DND-41 (cell line): ENCODE measurements at regions not wholly inside any gene's neighbourhood (a gene's known extent, or its start where the extent isn't known, plus 50 kb on each side); places are given as distances from the start of the nearest gene placed in this dataset.

Source experiments
- ATAC-seq: fragments of 200-7000 bp; cut with Tn5 transposase; 3 replicates; pipeline ENCODE4 v1.9.1; 2021; ENCODE audit warnings: low read depth; ENCODE audit not compliant: insufficient read depth
- DNase-seq: peaks from one replicate; pipeline ENCODE4 v3.0.0-alpha.2; 2020
- H2AFZ ChIP-seq: 2 replicates; pipeline ENCODE4 v1.6.0; 2012; ENCODE audit warnings: low read depth, low read length
- H3K27ac ChIP-seq: 2 replicates; pipeline ENCODE4 v1.5.1; 2012; ENCODE audit warnings: low read length, inconsistent platforms
- H3K27me3 ChIP-seq: fragments of 200-600 bp; sonication (generic); 2 replicates; pipeline ENCODE4 v1.6.0; 2012; ENCODE audit warnings: low read length, mild to moderate bottlenecking, inconsistent platforms; ENCODE audit not compliant: insufficient read depth, poor library complexity
- H3K36me3 ChIP-seq: 2 replicates; pipeline ENCODE4 v1.5.1; 2012; ENCODE audit warnings: low read length, inconsistent platforms; ENCODE audit not compliant: insufficient read depth
- H3K4me1 ChIP-seq: 2 replicates; pipeline ENCODE4 v1.5.1; 2012; ENCODE audit warnings: mild to moderate bottlenecking, low read length; ENCODE audit not compliant: insufficient read depth
- H3K4me2 ChIP-seq: 2 replicates; pipeline ENCODE4 v1.6.0; 2012; ENCODE audit warnings: mild to moderate bottlenecking, moderate library complexity, low read length, inconsistent platforms; ENCODE audit not compliant: insufficient read depth
- H3K4me3 ChIP-seq, 2 experiments: fragments of 200-600 bp in 1 of 2; shearing (Covaris generic) in 1 of 2; 2 replicates each; pipeline ENCODE4 v1.5.1; 2012 to 2016; ENCODE audit warnings: inconsistent platforms in 2 of 2, low read length in 2 of 2, mild to moderate bottlenecking in 2 of 2, low read depth in 1 of 2, moderate library complexity in 1 of 2
- H3K79me2 ChIP-seq: 2 replicates; pipeline ENCODE4 v1.6.0; 2012; ENCODE audit warnings: low read length, inconsistent platforms; ENCODE audit not compliant: insufficient read depth
- H3K9ac ChIP-seq: 2 replicates; pipeline ENCODE4 v1.6.0; 2012; ENCODE audit warnings: low read depth, mild to moderate bottlenecking, inconsistent platforms, low read length, moderate library complexity
- H3K9me3 ChIP-seq: 2 replicates; pipeline ENCODE4 v1.5.1; 2012; ENCODE audit warnings: low read length, moderate library complexity, mild to moderate bottlenecking, inconsistent platforms; ENCODE audit not compliant: insufficient read depth, severe bottlenecking
- H4K20me1 ChIP-seq: 2 replicates; pipeline ENCODE4 v1.6.0; 2012; ENCODE audit warnings: low read length; ENCODE audit not compliant: insufficient read depth
- CTCF ChIP-seq: IDR thresholded peaks from 2 replicates; pipeline ENCODE4 v1.5.1; 2012; ENCODE audit warnings: borderline replicate concordance, low read length, moderate library complexity, mild to moderate bottlenecking; ENCODE audit not compliant: poor library complexity, severe bottlenecking; ENCODE audit errors: extremely low read depth
- EZH2 ChIP-seq: IDR thresholded peaks from 3 replicates; pipeline ENCODE4 v1.6.1; 2012; ENCODE audit warnings: borderline replicate concordance, low read depth, mild to moderate bottlenecking, moderate library complexity, low read length, inconsistent platforms; ENCODE audit not compliant: severe bottlenecking

GRCh38 chrX:77060572-77060971 lies 386.6 kb upstream of the FGF16 start:
- Histone ChIP-seq H2AFZ (no peak overlapping the region), H3K9me3 (no peaks in the 10 kb centered on the region), H3K4me2 (no peak overlapping the region), H3K4me3 (no peak overlapping the region), H4K20me1 (no peaks in the 10 kb centered on the region), H3K27me3 (no peaks in the 10 kb centered on the region), H3K36me3 (no peaks in the 10 kb centered on the region), H3K27ac (no peak overlapping the region), H3K79me2 (no peaks in the 10 kb centered on the region), H3K9ac (no peak overlapping the region), H3K4me1 (no peaks in the 10 kb centered on the region)
- ATAC-seq = no peak
- DNase-seq = no peak
- TF ChIP-seq EZH2 = no peak
- TF ChIP-seq CTCF = no peak

- Histone ChIP-seq H3K9me3 (no peaks in the 10 kb centered on the region), H2AFZ (no peak overlapping the region), H3K4me2 (no peak overlapping the region), H3K4me3 (no peak overlapping the region), H4K20me1 (no peaks in the 10 kb centered on the region), H3K79me2 (no peaks in the 10 kb centered on the region), H3K36me3 (no peaks in the 10 kb centered on the region), H3K27ac (no peak overlapping the region), H3K4me1 (no peaks in the 10 kb centered on the region), H3K27me3 (no peaks in the 10 kb centered on the region), H3K9ac (no peak overlapping the region)
- DNase-seq (no peak), ATAC-seq (no peak)
- TF ChIP-seq CTCF (no peak), EZH2 (no peak)
Measured at GRCh38 chrX:77061022-77061421, 386.2 kb upstream of the FGF16 start.

- H3K27ac ChIP-seq = no peak overlapping the region
- H3K4me2 ChIP-seq = no peak overlapping the region
- no peaks in the 10 kb centered on the region for H3K79me2 ChIP-seq
- no peak overlapping the region for H2AFZ ChIP-seq
- TF ChIP-seq EZH2 = no peak
- TF ChIP-seq CTCF = no peak
- ATAC-seq (no peak), DNase-seq (no peak)
- H3K4me3 ChIP-seq = no peak overlapping the region
- no peaks in the 10 kb centered on the region for H3K4me1 ChIP-seq
- H3K9ac ChIP-seq = no peak overlapping the region
- H3K9me3 ChIP-seq = no peaks in the 10 kb centered on the region
- H3K36me3 ChIP-seq = no peaks in the 10 kb centered on the region
- no peaks in the 10 kb centered on the region for H4K20me1 ChIP-seq
- H3K27me3 ChIP-seq = no peaks in the 10 kb centered on the region
Measured at GRCh38 chrX:77061545-77061944, 385.6 kb upstream of the FGF16 start.

GRCh38 chrX:77065896-77066295 lies 381.3 kb upstream of the FGF16 start:
- Histone ChIP-seq H3K36me3 (no peaks in the 10 kb centered on the region), H4K20me1 (no peaks in the 10 kb centered on the region), H3K9ac (no peak overlapping the region), H3K9me3 (no peaks in the 10 kb centered on the region), H3K4me3 (no peak overlapping the region), H3K27me3 (no peaks in the 10 kb centered on the region), H2AFZ (no peak overlapping the region), H3K4me1 (no peaks in the 10 kb centered on the region), H3K4me2 (no peak overlapping the region), H3K79me2 (no peaks in the 10 kb centered on the region), H3K27ac (no peak overlapping the region)
- no peak for DNase-seq
- TF ChIP-seq EZH2 (no peak), CTCF (no peak)
- no peak for ATAC-seq
